B cell (primary cell): ENCODE measurements at regions not wholly inside any gene's neighbourhood (a gene's known extent, or its start where the extent isn't known, plus 50 kb on each side); places are given as distances from the start of the nearest gene placed in this dataset.

Experiments
- EZH2 ChIP-seq: IDR thresholded peaks from 2 replicates; pipeline ENCODE4 v1.6.1; 2012; ENCODE audit warnings: borderline replicate concordance, low read depth, mild to moderate bottlenecking, moderate library complexity, low read length; ENCODE audit not compliant: insufficient read depth, poor library complexity, severe bottlenecking
- TF ChIP-seq, protein P1 (sequence below): fragments of 200-600 bp; IDR thresholded peaks from one replicate; pipeline ENCODE4 v1.8.0; 2022; ENCODE audit warnings: antibody characterized with exemption, mild to moderate bottlenecking

DNA sequence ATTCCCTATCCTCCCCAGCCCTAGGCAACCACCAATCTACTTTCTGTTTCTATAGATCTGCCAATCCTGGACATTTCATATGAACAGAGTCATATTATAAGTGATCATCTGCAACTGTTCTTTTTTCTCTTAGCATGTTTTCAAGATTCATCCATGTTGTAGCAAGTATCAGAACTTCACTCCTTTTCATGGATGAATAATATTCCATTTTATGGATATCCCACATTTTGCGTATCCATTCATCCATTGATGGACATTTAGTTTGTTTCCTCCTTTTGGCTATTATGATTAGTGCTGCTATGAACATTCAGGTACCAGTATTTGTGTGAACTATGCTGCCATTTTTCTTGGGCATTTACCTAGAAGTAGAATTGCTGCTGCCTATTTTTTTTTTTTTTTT lies 51.3 kb upstream of the HAND1 start:
- TF ChIP-seq, protein P1, sequence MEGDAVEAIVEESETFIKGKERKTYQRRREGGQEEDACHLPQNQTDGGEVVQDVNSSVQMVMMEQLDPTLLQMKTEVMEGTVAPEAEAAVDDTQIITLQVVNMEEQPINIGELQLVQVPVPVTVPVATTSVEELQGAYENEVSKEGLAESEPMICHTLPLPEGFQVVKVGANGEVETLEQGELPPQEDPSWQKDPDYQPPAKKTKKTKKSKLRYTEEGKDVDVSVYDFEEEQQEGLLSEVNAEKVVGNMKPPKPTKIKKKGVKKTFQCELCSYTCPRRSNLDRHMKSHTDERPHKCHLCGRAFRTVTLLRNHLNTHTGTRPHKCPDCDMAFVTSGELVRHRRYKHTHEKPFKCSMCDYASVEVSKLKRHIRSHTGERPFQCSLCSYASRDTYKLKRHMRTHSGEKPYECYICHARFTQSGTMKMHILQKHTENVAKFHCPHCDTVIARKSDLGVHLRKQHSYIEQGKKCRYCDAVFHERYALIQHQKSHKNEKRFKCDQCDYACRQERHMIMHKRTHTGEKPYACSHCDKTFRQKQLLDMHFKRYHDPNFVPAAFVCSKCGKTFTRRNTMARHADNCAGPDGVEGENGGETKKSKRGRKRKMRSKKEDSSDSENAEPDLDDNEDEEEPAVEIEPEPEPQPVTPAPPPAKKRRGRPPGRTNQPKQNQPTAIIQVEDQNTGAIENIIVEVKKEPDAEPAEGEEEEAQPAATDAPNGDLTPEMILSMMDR = no peak
- TF ChIP-seq EZH2 = no peak
